ENCODE measurements at regions not wholly inside any gene's neighbourhood (a gene's known extent, or its start where the extent isn't known, plus 50 kb on each side); places are given as distances from the start of the nearest gene placed in this dataset.

DNA sequence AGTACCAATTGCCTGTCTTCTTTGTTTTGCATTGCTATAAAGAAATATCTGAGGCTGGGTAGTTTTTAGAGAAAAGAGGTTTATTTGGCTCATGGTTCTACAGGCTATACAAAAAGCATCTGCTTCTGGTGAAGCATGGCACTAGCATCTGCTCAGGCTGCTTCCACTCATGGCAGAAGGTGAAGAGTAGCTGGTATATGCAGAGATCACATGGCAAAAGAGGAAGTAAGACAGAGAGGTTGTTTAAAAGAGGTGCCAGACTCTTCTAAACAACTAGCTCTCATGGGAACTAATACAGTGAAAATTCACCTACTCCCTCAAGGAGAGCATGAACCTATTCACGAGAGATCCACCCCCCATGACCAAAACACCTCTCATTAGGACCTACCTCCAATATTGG lies 56.7 kb upstream of the GUCA2B start:
- DNase-seq (ENCODE audit: low read depth in 3 of 3, low spot score in 2 of 3) = no peak

GRCh38 chr1:42089246-42089645 lies 64.0 kb upstream of the GUCA2B start:
- no peak for DNase-seq (ENCODE audit: low read depth in 3 of 3, low spot score in 2 of 3)

- no peak for DNase-seq (ENCODE audit: low read depth in 3 of 3, low spot score in 2 of 3)
Measured at GRCh38 chr1:42086146-42086545, 67.1 kb upstream of the GUCA2B start.

- no peak for DNase-seq (ENCODE audit: low read depth in 3 of 3, low spot score in 2 of 3)
Measured at GRCh38 chr1:42085596-42085995, 67.6 kb upstream of the GUCA2B start.

DNA sequence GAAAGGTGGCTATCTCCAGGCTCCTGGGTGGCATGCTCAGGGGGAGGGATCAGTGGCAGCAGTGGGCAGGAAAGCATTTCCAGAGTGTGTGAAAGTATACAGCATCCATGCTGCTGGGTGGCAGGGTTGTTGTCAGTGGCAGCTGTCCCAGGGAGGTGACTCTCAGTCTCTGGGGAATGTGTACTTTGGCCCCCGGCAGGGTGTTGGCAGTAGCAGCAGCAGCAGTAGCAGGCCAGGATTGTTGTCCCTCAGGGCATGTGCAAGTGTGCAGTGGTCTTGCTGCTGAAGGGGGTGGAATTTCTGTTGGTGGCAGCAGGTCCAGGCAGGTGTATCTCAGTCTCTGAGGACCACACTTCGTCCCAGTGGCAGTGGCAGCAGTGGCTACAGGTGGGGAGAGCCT lies 71.7 kb upstream of the GUCA2B start:
- no peak for DNase-seq (ENCODE audit: low read depth in 3 of 3, low spot score in 2 of 3)

DNA sequence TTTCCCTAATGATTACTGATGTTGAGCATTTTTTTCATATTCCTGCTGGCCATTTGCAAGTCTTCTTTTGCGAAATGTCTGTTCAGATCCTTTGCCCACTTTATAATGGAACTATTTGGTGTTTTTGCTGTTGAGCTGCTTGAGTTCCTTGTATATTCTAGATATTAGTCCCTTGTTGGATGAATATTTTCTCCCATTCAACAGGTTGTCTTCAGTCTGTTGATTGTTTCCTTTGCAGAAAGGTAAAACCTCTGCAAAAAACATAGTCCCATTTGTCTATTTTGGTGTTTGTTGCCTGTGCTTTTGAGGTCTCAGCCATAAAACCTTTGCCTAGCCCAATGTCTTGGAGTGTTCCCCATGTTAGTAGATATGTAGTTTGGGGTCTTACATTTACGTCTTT lies 78.0 kb upstream of the GUCA2B start:
- no peak for DNase-seq (ENCODE audit: low read depth in 3 of 3, low spot score in 2 of 3)

- no peak for DNase-seq (ENCODE audit: low read depth in 3 of 3, low spot score in 2 of 3)
Measured at GRCh38 chr1:42070996-42071395, 82.2 kb upstream of the GUCA2B start.

GRCh38 chr1:42057800-42058199 lies 95.4 kb upstream of the GUCA2B start:
- DNase-seq (ENCODE audit: low read depth in 3 of 3, low spot score in 2 of 3) = no peak

GRCh38 chr1:42056460-42056859 lies 96.8 kb upstream of the GUCA2B start:
- DNase-seq (ENCODE audit: low read depth in 3 of 3, low spot score in 2 of 3) = no peak

- DNase-seq (ENCODE audit: low read depth in 3 of 3, low spot score in 2 of 3) = no peak
Measured at GRCh38 chr1:42055061-42055460, 98.1 kb upstream of the GUCA2B start.

- DNase-seq (ENCODE audit: low read depth in 3 of 3, low spot score in 2 of 3) = no peak
Measured at GRCh38 chr1:42052072-42052699, 101.0 kb upstream of the GUCA2B start.

DNA sequence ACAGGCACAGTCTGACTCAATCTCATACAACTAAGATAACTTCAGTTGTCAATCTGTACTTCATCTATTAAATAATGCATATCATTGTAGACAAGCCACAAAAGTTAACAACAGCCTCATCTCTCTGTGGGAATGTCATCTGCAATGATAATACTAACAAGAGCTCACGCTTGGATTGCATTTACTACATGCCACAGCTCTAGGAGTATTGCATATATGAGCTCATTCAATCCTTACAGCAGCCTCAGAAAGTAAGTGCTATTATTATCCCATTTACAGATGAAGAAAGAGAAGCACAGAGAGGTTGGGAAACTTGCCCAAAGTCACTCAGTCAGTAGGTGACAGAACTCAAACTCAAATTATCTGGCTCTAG lies 105.7 kb upstream of the GUCA2B start:
- no peak for DNase-seq (ENCODE audit: low read depth in 3 of 3, low spot score in 2 of 3)

GRCh38 chr1:42046761-42047507 lies 106.3 kb upstream of the GUCA2B start:
- DNase-seq (ENCODE audit: low read depth in 3 of 3, low spot score in 2 of 3) = no peak

- no peak for DNase-seq (ENCODE audit: low read depth in 3 of 3, low spot score in 2 of 3)
Measured at GRCh38 chr1:42044346-42044745, 108.9 kb upstream of the GUCA2B start.

DNA sequence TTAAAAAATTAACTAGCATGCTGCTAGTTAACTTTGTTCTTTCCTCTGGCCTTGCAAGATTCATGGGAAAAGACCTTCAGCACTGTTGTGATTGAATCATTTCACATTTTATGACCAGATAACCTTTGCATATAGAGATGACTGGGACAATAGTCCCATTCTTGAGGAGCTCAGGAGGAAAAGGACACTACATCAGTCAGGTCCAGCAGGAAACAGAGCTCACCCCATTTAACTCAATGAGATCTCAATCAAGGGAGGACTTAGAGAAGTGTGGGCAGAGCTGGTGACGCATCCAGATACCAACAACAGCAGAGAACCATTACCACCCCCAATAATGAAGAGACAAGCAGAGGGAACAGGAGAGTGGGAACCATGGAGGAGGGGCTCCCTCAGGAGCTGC lies 109.4 kb upstream of the GUCA2B start:
- DNase-seq (ENCODE audit: low read depth in 3 of 3, low spot score in 2 of 3) = no peak

DNA sequence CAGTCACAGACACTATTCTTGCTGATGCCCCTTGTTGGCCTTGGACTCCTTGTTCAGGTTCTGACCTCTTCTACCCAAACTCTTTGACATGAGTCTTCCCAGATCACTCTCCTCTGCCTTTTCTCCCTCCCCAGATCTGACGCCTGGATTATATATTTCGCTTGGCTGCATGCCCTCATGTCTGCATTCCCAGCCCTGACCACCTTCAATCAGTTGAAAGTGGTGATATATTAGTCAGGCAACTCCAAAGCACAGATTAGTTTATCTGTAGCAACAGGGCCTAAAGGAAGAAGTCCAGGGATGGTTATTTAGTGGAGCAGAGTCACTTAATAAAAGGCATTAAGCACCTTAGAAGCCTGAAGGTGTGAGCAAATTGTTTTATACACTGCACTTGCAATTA lies 110.0 kb upstream of the GUCA2B start:
- DNase-seq (ENCODE audit: low read depth in 3 of 3, low spot score in 2 of 3) = no peak

DNA sequence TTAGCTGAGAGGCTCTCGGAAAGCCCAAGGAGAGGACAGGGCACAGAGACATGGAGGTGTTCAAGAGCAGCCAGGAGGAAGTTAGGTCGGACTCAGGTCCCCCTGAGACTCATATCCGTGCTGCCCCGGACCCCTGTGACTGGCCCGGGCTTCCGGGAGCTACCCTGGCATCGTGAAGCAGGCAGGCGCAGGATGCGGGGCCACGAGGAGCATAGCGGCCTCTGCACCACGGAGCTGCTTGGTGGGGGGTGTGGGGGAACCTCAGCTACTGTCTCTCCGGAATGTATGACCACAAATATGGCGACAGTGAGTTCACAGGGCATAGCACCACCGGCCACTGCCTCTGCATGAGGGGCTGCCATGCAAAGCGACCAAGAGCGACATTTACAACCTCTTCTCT lies 112.2 kb upstream of the GUCA2B start:
- no peak for DNase-seq (ENCODE audit: low read depth in 3 of 3, low spot score in 2 of 3)

- no peak for DNase-seq (ENCODE audit: low read depth in 3 of 3, low spot score in 2 of 3)
Measured at GRCh38 chr1:42040159-42040558, 113.1 kb upstream of the GUCA2B start.

DNA sequence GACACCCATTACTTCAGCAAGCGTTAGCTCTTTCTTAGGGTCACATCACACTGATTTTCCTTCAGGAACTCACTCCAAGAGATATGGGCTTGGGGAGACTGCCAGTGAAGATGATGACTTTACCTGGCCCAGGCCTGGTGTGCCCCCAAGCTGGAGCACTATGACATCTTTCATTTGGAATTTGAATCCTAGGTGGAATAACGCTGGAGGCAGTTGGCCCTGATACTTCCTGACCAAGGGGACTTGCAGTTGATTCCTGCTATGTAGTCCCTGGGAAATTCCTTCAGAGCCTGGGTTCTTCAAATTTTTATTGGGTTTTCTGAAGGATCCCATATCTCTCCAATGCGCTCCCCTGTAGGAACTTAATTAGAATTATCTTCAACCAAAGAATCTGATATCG lies 114.9 kb upstream of the GUCA2B start:
- DNase-seq (ENCODE audit: low read depth in 3 of 3, low spot score in 2 of 3) = no peak

DNA sequence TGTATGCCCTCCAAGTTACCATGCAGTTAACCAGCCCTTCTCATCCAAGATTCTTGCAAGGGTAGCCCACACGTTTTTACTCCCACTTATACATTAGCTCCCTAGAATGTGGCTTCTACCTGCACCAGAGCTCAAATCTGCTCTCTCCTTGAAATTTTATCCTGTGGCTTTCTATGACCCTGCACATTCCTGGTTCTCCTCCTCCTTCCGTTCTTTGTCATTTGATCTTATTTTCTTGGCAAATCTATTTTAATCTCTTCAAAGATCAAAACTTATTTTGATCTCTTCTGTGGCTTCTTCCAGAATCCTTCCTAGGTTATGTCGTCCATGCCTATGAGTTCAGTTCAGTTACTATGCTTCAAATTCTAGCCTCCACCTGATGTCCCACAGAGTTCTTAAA lies 115.6 kb upstream of the GUCA2B start:
- no peak for DNase-seq (ENCODE audit: low read depth in 3 of 3, low spot score in 2 of 3)

GRCh38 chr1:42037161-42037560 lies 116.0 kb upstream of the GUCA2B start:
- no peak for DNase-seq (ENCODE audit: low read depth in 3 of 3, low spot score in 2 of 3)

DNA sequence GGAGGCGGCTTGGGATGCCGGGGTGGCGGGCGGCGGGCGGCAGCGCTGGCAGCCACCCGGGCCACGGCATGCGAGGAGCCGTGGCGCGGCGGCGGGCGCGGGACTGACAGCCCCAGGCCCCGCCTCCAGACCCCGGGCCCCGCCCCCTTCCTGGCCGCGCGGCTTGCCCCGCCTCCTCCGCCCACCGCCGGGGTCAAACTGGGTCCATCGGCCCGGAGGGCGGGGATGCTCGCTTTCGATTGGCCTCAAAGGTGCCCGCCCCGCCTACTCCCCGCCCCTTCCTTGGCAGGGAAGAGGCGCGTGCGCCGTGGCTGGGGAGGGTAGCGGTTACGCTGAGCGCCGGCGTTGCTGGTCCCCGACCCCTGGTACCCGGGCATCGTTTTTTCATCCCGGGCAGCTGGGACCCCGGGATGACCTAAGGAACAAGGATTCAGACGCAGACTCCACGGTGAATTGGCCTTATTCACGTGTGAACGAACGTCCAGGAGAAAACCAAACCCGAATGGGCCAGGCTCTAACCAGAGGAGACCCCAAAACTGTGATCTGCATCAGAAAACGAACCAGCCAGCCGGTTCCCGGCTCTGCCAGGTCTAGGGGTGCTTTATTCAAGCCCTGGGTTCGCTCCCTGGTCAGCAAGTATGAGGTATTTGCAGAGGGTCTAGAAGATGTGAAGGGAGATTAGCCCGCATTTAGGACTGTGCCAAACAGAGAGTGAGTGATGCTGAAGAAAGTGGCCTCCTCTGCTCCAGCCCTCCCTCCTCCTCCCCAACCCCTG lies 117.2 kb upstream of the GUCA2B start:
- peak; percentile 74 to 90 (median 88) for DNase-seq (ENCODE audit: low read depth in 3 of 3, low spot score in 2 of 3)
